Endothelial cell of umbilical vein (primary cell): ENCODE measurements at regions not wholly inside any gene's neighbourhood (a gene's known extent, or its start where the extent isn't known, plus 50 kb on each side); places are given as distances from the start of the nearest gene placed in this dataset.

Source experiments
- BruUV-seq: library from RNA; stranded (reverse); fragments of 400-500 nt; replicated peaks from 2 replicates; lab custom pipeline; 2021; lab: Mats Ljungman, UMichigan
- CTCF ChIA-PET: fragments of 300-600, 350-600 bp; sonication (Branson Sonifier 250); formaldehyde crosslinking; loops from one replicate; lab custom pipeline; 2021; ENCODE audit warnings: antibody characterized with exemption, inconsistent platforms; lab: Charles Lee
- POLR2A ChIA-PET: fragments of 300-600, 350-600 bp; sonication (Branson Sonifier 250); formaldehyde crosslinking; loops from one replicate; lab custom pipeline; 2021; ENCODE audit warnings: antibody characterized with exemption, inconsistent platforms; lab: Charles Lee
- DNase-seq: peaks from one replicate; pipeline ENCODE4 v3.0.0-alpha.2; 2011; ENCODE audit warnings: low read depth, low spot score
- FAIRE-seq: peaks from 2 replicates; lab custom pipeline; 2011; peaks lifted over from hg19 to GRCh38; lab: Jason Lieb, UNC
- H2AFZ ChIP-seq: 2 replicates; pipeline ENCODE4 v1.6.0; 2012; ENCODE audit warnings: low read depth, low read length, control low read depth, inconsistent platforms
- H3K27ac ChIP-seq: 2 replicates; pipeline ENCODE4 v1.5.1; 2011; ENCODE audit warnings: low read depth, mild to moderate bottlenecking, control low read depth, low read length, moderate library complexity; ENCODE audit not compliant: insufficient read depth
- H3K27me3 ChIP-seq, 2 experiments: 2 replicates each; pipeline versions ENCODE4 v1.6.0 to v1.6.1; 2011; ENCODE audit warnings: low read length in 2 of 2, mixed read lengths in 1 of 2; ENCODE audit not compliant: control insufficient read depth in 2 of 2, insufficient read depth in 2 of 2
- H3K36me3 ChIP-seq, 2 experiments: 2 replicates in 1 of 2; 3 replicates in 1 of 2; pipeline ENCODE4 v1.5.1; 2011; ENCODE audit warnings: low read length in 2 of 2, mild to moderate bottlenecking in 1 of 2, moderate library complexity in 1 of 2; ENCODE audit not compliant: control insufficient read depth in 2 of 2, insufficient read depth in 2 of 2; ENCODE audit errors: extremely low read depth in 1 of 2
- H3K4me1 ChIP-seq: 3 replicates; pipeline ENCODE4 v1.5.1; 2011; ENCODE audit warnings: mild to moderate bottlenecking, low read length; ENCODE audit not compliant: control insufficient read depth, insufficient read depth; ENCODE audit errors: extremely low read depth
- H3K4me2 ChIP-seq: 2 replicates; pipeline ENCODE4 v1.6.1; 2011; ENCODE audit warnings: low read length, control low read depth, mixed read lengths; ENCODE audit not compliant: insufficient read depth
- H3K4me3 ChIP-seq, 3 experiments: fragments of 200-600 bp in 1 of 3; sonication (generic), shearing (Covaris generic) in 1 of 3; replicated peaks in 1 of 3; 2 replicates each; pipeline ENCODE4 v1.5.1; 2011 to 2016; ENCODE audit warnings: control low read depth in 3 of 3, low read length in 3 of 3, mild to moderate bottlenecking in 2 of 3, inconsistent platforms in 1 of 3, low read depth in 1 of 3, moderate library complexity in 1 of 3; ENCODE audit not compliant: insufficient read depth in 1 of 3
- H3K79me2 ChIP-seq: 2 replicates; pipeline ENCODE4 v1.6.0; 2012; ENCODE audit warnings: low read length, inconsistent platforms; ENCODE audit not compliant: control insufficient read depth, insufficient read depth
- H3K9ac ChIP-seq: replicated peaks from 2 replicates; pipeline ENCODE3; 2011; ENCODE audit warnings: low read length, control low read depth; ENCODE audit not compliant: insufficient read depth; ENCODE audit errors: extremely low read depth
- H3K9me1 ChIP-seq: replicated peaks from 3 replicates; pipeline ENCODE4 v1.6.0; 2011; ENCODE audit warnings: mild to moderate bottlenecking, low read length; ENCODE audit not compliant: control insufficient read depth, insufficient read depth; ENCODE audit errors: extremely low read depth
- H3K9me3 ChIP-seq: replicated peaks from 2 replicates; pipeline ENCODE4 v1.5.1; 2012; ENCODE audit warnings: low read length, inconsistent platforms; ENCODE audit not compliant: control insufficient read depth, insufficient read depth
- H4K20me1 ChIP-seq: replicated peaks from 2 replicates; pipeline ENCODE3; 2011; ENCODE audit warnings: mild to moderate bottlenecking, low read length; ENCODE audit not compliant: control insufficient read depth, insufficient read depth; ENCODE audit errors: extremely low read depth
- CTCF ChIP-seq, 2 donors: IDR thresholded peaks; 1 replicate in 1 of 2; 2 replicates in 1 of 2; pipeline ENCODE4 v1.5.1; 2011; ENCODE audit warnings: low read length in 2 of 2, mild to moderate bottlenecking in 2 of 2, moderate library complexity in 2 of 2, control low read depth in 1 of 2, inconsistent platforms in 1 of 2, low read depth in 1 of 2; ENCODE audit not compliant: insufficient read depth in 1 of 2; ENCODE audit errors: extremely low read depth in 1 of 2
- EZH2 ChIP-seq: IDR thresholded peaks from 2 replicates; pipeline ENCODE4 v1.6.1; 2012; ENCODE audit warnings: borderline replicate concordance, low read depth, mild to moderate bottlenecking, moderate library complexity, low read length, inconsistent platforms; ENCODE audit not compliant: severe bottlenecking
- FOS ChIP-seq: IDR thresholded peaks from 2 replicates; pipeline ENCODE4 v1.6.1; 2011; ENCODE audit warnings: mild to moderate bottlenecking, low read length, moderate library complexity, borderline replicate concordance; ENCODE audit not compliant: insufficient read depth
- GATA2 ChIP-seq: IDR thresholded peaks from 2 replicates; pipeline ENCODE4 v1.7.0; 2011; ENCODE audit warnings: low read depth, mild to moderate bottlenecking, moderate library complexity, mixed read lengths, low read length; ENCODE audit not compliant: insufficient read length, insufficient read depth
- JUN ChIP-seq: IDR thresholded peaks from 2 replicates; pipeline ENCODE4 v1.6.1; 2011; ENCODE audit warnings: borderline replicate concordance, low read depth; ENCODE audit not compliant: insufficient read length, insufficient read depth
- MAX ChIP-seq: IDR thresholded peaks from 2 replicates; pipeline ENCODE4 v1.6.1; 2011; ENCODE audit not compliant: insufficient read depth, insufficient read length
- MYC ChIP-seq: IDR thresholded peaks from one replicate; pipeline ENCODE4 v1.6.1; 2011; ENCODE audit warnings: mild to moderate bottlenecking, low read depth, low read length
- POLR2A ChIP-seq: IDR thresholded peaks from 2 replicates; pipeline ENCODE4 v1.6.1; 2012; ENCODE audit warnings: low read depth, mild to moderate bottlenecking, control low read depth, low read length
- POLR2AphosphoS5 ChIP-seq: IDR thresholded peaks from 2 replicates; pipeline ENCODE4 v1.6.1; 2012; ENCODE audit warnings: low read depth, mild to moderate bottlenecking, control low read depth, low read length, moderate library complexity; ENCODE audit not compliant: insufficient read depth
- dilution Hi-C: fragments of 300-500 bp; cut with MboI; formaldehyde crosslinking; loops from one replicate; pipeline ENCODE4 v1.15.0; 2019; ENCODE audit warnings: low sequenced_read_pairs; ENCODE audit not compliant: extremely low pct_ligation_motif_present
- intact Hi-C: fragments of 100-400 bp; cut with micrococcal nuclease; formaldehyde crosslinking; loops from one replicate; pipeline ENCODE4 v1.10.0; 2022

GRCh38 chr10:42979721-42980467, 97.0 kb upstream of the RET start:
- Histone ChIP-seq H4K20me1 (no peaks in the 10 kb centered on the region), H3K27me3 (no peaks in the 10 kb centered on the region), H3K4me3 (no peak overlapping the region), H3K4me1 (no peaks in the 10 kb centered on the region), H2AFZ (no peak overlapping the region), H3K9ac (no peak overlapping the region), H3K27ac (no peak overlapping the region), H3K9me1 (no peaks in the 10 kb centered on the region), H3K9me3 (no peaks in the 10 kb centered on the region), H3K4me2 (no peak overlapping the region), H3K79me2 (no peaks in the 10 kb centered on the region), H3K36me3 (no peaks in the 10 kb centered on the region)
- intact Hi-C loops, result no loop called here
- CTCF ChIA-PET, result no interaction called here
- FAIRE-seq (no peak), DNase-seq (no peak)
- POLR2A ChIA-PET, result no interaction called here
- TF ChIP-seq JUN (no peak), POLR2A (no peak), GATA2 (no peak), POLR2AphosphoS5 (no peak)
- BruUV-seq, result no TSS peak
- dilution Hi-C loops, result no loop called here

- H3K27me3 ChIP-seq, result no peaks in the 10 kb centered on the region
- CTCF ChIA-PET, result no interaction called here
- no peak overlapping the region for H3K4me2 ChIP-seq
- no peak overlapping the region for H3K27ac ChIP-seq
- no peak for FAIRE-seq
- H4K20me1 ChIP-seq, result no peaks in the 10 kb centered on the region
- no peaks in the 10 kb centered on the region for H3K79me2 ChIP-seq
- BruUV-seq, result no TSS peak
- H3K36me3 ChIP-seq, result no peaks in the 10 kb centered on the region
- dilution Hi-C loops (no loop called here), intact Hi-C loops (no loop called here)
- no peaks in the 10 kb centered on the region for H3K9me1 ChIP-seq
- H3K9ac ChIP-seq, result no peak overlapping the region
- no peak overlapping the region for H3K4me3 ChIP-seq
- H2AFZ ChIP-seq, result no peak overlapping the region
- DNase-seq, result no peak
- POLR2A ChIA-PET, result no interaction called here
- H3K9me3 ChIP-seq, result no peaks in the 10 kb centered on the region
- TF ChIP-seq GATA2 (no peak), POLR2AphosphoS5 (no peak), JUN (no peak), CTCF (IDR thresholded peaks at IDR 0.05; ENCODE audit: extremely low read depth in 1 of 2, insufficient read depth in 1 of 2, low read depth in 1 of 2, low read length in 2 of 2) (no peak), MYC (no peak), MAX (no peak), FOS (no peak), POLR2A (no peak), EZH2 (no peak)
- H3K4me1 ChIP-seq, result no peaks in the 10 kb centered on the region
These were observed 96.1 kb upstream of the RET start for GRCh38 chr10:42980553-42981357.
